ENCODE measurements at regions not wholly inside any gene's neighbourhood (a gene's known extent, or its start where the extent isn't known, plus 50 kb on each side); places are given as distances from the start of the nearest gene placed in this dataset.

- Histone ChIP-seq H3K4me3 (no peak overlapping the region), H3K27me3 (no peaks in the 10 kb centered on the region), H3K9me3 (no peaks in the 10 kb centered on the region), H3K4me1 (peaks cover 0 to 4% of the 10 kb centered on the region in 2 donors), H3K36me3 (no peaks in the 10 kb centered on the region), H3K27ac (peak overlapping the region; percentile 39 to 41)
- no peak for DNase-seq
- intact Hi-C loops (cut with DNase I), result no loop called here
- TF ChIP-seq CTCF (IDR thresholded peaks at IDR 0.05), result no peak
- ATAC-seq, result peak; percentile 4
Observed at GRCh38 chr11:130645843-130646197, 197.4 kb downstream of the ADAMTS15 start.

GRCh38 chr11:130646881-130647280, 198.4 kb downstream of the ADAMTS15 start:
- Histone ChIP-seq H3K4me3 (no peak overlapping the region), H3K4me1 (peaks cover 0 to 4% of the 10 kb centered on the region in 2 donors), H3K27ac (peak overlapping the region in 1 of 2 donors; percentile 72), H3K36me3 (no peaks in the 10 kb centered on the region), H3K9me3 (no peaks in the 10 kb centered on the region), H3K27me3 (no peaks in the 10 kb centered on the region)
- no peak for TF ChIP-seq CTCF (IDR thresholded peaks at IDR 0.05)
- DNase-seq (no peak), ATAC-seq (peak; percentile 7)
- intact Hi-C loops (cut with DNase I), result no loop called here

- Histone ChIP-seq H3K9me3 (no peaks in the 10 kb centered on the region), H3K36me3 (no peaks in the 10 kb centered on the region), H3K4me1 (peaks cover 0 to 4% of the 10 kb centered on the region in 2 donors), H3K27ac (peak overlapping the region in 1 of 2 donors; percentile 72), H3K27me3 (no peaks in the 10 kb centered on the region), H3K4me3 (no peak overlapping the region)
- TF ChIP-seq CTCF (IDR thresholded peaks at IDR 0.05), result no peak
- no peak for ATAC-seq
- no peak for DNase-seq
- intact Hi-C loops (cut with DNase I), result no loop called here
Observed at GRCh38 chr11:130647371-130647770, 198.9 kb downstream of the ADAMTS15 start.

GRCh38 chr11:130649801-130650200, 201.4 kb downstream of the ADAMTS15 start:
- TF ChIP-seq CTCF (IDR thresholded peaks at IDR 0.05), result no peak
- H3K27me3 ChIP-seq, result no peaks in the 10 kb centered on the region
- no peaks in the 10 kb centered on the region for H3K9me3 ChIP-seq
- no peak overlapping the region for H3K27ac ChIP-seq
- DNase-seq (peak in 1 of 4 donors; percentile 51), ATAC-seq (no peak)
- H3K36me3 ChIP-seq, result no peaks in the 10 kb centered on the region
- intact Hi-C loops (cut with DNase I), result no loop called here
- H3K4me3 ChIP-seq, result no peak overlapping the region
- H3K4me1 ChIP-seq, result peaks cover 4% of the 10 kb centered on the region in 2 donors

- Histone ChIP-seq H3K27me3 (no peaks in the 10 kb centered on the region), H3K9me3 (no peaks in the 10 kb centered on the region), H3K36me3 (no peaks in the 10 kb centered on the region), H3K27ac (no peak overlapping the region), H3K4me3 (no peak overlapping the region), H3K4me1 (peaks cover 4% of the 10 kb centered on the region in 2 donors)
- ATAC-seq, result no peak
- no peak for TF ChIP-seq CTCF (IDR thresholded peaks at IDR 0.05)
- intact Hi-C loops (cut with DNase I), result no loop called here
- no peak for DNase-seq
Observed at GRCh38 chr11:130650456-130651030, 202.1 kb downstream of the ADAMTS15 start.

Data from left lung (tissue), 4 donors.